HK-2 (cell line): ENCODE measurements at regions not wholly inside any gene's neighbourhood (a gene's known extent, or its start where the extent isn't known, plus 50 kb on each side); places are given as distances from the start of the nearest gene placed in this dataset.

ENCODE experiments used
- DNase-seq: peaks from one replicate; pipeline ENCODE4 v3.0.0-alpha.2; 2018; ENCODE audit not compliant: unreplicated experiment

DNA sequence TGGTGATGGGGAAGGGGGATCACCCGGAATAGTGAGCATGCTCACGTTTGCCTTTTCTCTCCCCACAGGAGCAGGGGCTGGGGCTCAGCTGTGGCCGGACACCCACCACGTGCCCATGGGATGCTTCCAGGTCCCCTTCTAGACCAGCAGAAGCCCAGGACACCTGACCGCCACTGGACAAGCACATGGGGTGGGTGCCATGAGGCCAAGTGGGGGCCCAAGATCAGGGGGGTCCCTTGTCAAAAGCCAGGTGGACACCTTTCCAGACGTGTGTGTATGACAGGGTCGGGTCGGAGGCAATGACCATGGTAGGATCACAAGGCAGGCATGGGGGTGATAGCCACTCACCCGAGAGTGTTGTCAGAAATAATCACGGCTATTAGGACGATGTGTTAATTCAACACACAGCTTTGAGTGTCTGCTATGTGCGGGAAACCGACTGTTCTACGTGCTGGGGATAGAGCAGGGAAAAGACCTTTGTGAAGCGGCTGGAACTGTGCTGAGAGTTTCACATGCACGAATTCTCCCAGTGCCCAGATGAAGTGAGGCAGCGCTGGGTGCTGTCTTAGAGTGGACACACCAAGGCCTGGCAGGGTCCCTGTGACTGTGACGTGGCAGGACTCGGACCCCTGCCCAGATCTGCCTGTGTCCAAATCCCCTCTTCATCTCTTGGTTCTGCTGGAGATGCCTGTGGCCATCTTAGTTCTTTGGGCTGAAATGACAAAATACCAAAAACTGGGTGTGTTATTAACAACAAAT is 244.7 kb downstream of the NDUFA10 start:
- DNase-seq = no peak

DNA sequence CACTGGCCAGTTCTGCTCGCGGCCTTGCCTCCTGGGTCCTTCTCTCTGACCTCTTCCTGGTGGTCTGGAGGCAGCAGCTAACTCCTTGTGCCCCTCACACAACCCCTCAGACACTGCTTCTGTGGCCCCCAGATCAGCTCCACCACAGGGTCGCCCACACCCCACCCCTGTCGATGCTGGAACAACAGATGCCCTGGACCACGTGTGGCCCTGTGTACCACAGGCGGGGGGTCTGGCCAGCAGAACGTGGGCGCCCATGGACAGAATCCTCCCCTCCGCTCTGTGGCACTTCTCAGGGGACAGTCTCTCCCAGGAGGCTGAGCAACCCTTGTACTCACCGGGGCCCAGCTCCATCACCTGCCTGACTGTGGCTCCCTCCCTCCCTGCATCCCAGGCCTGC is 245.6 kb downstream of the NDUFA10 start:
- no peak for DNase-seq

DNA sequence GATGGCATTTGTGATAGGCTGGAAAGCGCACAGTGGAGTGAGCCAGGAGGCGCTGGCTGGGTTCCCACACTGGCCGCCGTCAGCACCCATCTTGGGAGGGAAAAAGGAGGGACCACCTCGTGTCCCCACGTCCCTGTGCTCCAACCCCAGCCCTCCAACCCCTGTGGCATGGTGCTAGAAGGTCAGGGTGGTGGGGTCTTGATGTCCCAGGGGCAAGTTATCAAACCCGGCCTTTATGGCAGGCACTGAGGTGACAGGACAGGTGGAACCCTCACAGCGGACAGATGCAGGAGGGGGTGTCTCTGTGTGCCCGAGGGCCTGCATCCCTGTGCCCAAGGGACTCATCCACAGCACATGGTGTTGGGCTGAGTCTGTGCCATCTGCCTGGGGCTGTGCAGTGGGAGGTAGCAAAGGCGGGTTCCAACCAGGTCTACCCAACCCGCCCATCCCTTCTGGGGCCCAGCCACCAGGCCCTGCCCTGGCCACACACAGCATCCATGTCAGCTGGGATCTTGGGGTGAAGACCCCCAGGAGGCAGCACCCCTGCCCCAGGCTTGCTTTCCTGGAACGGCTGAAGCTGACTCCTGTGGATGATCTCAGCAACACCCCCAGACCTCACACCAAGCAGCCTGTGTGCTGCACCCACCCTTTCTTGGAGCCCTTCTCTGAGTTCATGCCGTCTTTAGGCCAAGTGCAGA is 246.1 kb downstream of the NDUFA10 start:
- DNase-seq = no peak

DNA sequence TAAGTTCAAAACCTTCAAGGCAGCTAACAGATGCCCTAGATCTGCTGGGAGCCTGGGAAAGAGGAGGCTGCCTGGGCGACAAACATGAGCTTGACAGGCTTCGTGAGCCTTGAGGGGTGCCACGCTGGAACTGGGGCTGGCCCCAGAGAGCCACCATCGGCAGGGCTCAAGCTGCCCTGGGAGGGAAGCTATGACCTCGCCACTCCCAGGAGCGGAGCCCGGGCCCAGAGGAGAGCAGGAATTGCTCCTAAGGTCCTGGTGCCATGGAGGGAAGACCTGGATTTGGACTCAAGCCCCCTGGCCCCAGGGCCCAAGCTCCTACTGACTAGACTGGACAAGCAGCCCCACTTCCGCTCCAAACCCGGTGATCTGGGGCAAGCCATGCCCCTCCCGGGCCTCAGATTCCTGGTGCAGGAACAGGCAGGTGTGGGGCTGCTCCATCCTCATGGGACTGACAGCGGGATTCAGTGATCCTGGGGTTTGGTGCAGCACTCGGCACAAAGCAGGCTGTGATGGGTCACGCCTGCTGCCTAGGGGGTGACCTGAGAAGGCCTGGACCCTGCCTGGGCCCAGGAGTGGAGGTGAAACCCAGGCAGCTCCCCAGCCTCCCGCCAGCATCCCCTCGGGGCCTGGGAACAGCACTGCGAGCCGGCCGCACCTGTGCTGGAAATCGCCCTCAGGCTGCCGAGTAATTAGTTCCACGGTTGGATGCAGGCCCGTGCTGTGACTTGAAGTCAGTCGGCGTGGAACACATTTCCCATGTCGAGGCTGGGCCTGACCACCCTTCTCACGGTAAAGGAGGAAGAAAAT is 246.9 kb downstream of the NDUFA10 start:
- no peak for DNase-seq

DNA sequence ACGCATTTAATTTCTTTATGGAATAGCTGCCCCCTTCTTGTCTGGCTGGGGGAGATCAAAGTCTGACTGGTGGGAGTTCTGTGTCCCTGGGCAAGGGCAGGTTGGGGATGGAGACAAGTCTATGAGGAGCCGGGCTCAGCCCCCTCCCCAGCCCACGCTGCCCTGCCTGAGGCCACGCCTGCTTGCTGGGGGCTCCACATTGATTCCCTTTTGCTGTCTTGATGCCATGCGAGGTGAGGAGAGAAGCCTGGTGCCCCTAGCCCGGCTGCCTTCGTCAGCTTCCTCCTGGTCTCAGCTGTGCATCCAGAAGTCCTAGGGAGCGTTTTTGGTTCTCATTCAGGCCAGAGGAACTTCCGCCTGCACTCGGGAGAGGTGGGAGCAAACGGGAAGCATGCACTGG is 247.9 kb downstream of the NDUFA10 start:
- no peak for DNase-seq

DNA sequence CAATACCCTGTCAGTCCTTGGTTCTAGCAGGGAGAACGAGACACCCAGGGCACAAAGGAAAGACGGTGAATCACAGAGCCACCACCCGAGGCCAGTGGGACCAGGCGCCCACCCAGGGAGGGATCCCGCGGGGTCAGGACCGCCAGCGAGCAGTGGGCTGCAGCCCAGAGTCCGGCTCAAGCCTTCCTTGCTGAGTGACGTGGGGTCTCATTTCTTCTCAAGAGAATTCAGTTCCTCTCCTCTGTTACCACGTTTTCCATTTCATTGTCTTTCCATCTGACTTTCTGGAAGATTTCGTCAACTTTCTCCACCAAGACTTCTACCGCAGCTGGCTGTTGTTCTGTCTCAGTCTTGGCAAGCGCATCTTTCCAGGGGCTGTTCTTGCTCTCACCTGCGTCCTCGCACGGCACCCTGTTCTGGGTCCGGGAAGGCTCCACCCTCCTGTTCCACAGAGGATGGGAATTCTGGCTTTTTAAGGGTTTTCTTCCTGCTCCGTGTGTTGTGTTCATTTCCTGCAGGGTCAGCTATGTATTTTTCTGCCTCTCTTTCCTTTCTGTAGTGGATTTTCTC is 248.6 kb downstream of the NDUFA10 start:
- no peak for DNase-seq

DNA sequence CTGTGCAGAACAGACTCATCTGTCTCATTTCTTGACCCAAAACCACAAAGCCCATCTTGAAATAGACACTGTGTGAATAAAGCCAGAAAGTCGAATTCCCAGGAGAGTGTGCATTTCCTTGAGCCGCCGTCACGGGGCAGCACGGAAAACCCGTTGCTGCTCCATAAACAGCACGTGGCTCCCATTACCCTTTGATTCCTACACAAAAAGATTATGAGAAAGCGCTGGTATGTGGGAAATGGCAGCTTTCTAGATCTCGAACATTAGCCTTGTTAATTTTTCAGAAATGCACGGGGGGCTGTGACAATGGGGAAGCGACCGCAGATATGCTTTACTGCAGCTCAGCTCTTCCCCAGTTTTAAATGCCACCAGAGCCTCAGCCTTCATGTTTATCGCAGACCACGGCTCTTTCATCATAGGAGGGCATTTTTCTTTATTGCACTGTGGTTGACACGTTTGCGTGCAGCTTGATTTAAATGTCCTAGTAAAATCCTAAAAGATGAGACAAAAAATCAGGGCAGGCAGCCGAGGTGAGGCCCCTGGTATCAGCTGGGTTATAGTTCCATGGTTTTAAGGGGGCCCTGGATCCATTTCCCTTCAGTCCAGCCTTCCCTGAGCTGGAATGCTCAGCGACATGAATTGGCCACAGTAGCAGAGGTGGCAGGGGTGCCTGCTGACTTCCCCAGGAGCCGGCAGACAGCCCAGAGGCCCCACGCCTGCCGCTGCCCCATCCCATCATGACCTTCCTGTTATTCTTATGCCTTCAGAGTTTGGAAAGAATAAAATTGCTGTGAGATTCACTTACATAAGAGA is 249.3 kb downstream of the NDUFA10 start:
- no peak for DNase-seq

DNA sequence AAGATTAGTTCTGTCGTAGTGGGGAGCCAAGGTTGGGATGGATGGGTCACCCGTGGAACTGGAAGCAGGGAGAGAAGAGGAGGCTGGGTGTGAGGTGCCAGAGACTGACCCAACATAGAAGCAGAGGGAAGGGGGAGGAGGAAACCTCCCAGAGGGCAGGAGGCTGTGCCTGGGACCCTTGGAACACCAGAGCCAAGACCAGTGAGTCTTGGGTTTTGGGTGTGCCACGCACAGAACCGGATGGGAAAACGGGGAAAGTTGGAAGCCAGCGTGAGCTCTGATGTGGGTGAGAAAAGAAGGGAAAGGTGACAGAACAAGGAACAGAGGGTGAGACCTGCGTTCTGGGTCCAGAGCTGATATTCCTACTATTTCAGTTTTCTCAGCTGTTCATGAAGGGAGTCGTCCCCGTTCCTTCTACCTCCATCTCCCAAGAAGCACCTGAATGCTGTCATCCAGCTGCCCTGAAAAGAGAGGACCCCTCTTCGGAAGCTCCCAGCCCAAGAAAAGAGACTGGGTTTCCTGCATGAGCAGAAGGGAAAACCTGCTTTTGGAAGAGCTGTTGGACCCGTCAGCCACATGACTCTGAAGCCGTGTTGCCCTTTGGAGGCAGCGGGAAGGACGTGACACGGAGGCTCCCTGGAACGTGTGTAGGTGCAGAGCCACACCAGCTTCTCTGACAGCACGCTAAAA is 250.1 kb downstream of the NDUFA10 start:
- DNase-seq = no peak

DNA sequence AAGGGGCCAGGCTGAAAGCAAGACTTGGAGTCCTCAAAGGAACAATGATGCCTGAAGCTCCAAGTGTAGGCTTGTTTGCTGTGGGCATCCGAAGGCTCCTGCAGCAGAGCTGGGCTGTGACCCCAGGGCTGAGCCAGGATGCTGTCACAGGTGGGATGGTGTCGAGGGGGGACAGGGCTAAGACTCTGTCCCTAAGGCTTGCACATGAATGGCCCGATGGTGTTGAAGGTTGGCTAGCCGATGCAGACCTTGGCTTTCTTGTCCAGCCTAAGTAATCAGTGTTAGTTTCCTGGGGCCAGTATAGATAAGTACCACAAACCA is 251.0 kb downstream of the NDUFA10 start:
- DNase-seq = no peak

DNA sequence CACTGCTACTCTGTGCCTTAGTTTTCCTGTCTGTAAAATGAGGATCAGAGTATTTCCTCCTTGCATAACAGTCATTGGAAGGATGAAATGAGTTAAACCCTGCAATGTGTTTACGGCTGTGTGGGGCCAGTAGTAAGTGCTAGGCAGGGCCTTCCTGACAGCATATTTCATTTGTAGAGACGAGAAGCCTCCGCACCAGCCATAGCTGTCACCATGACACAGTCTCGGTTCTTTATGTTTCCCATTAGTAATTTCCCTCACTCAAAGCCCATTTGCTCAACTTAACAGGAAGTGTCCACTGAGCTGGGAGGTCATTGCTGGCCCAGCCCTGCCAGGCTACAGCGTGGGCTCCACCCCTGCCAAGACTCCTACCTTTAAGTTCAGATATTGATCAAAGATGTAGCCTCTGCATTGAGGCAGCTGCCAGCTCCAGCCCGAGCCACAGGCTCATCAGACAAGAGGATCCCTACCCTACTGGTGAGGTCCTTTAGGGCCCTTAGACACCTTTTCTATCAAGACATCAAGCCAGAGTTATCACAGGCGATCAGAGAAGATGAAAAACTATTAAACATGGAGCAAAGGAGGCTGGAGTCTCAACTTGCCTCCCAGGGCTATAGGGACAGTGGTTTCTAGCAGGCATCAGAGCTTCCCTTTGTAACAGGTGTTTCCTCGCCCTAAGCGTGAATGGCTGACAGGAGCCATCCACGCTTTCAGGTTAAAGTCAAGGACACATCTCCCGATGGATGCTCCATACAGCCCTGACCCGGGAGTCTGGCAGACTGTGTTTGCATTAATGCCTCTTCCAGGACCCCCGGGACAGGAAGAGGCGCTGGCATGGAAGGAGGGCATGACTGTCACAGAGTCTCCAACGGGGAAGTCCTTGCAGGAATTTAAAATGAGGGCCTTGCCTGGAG is 251.7 kb downstream of the NDUFA10 start:
- no peak for DNase-seq

DNA sequence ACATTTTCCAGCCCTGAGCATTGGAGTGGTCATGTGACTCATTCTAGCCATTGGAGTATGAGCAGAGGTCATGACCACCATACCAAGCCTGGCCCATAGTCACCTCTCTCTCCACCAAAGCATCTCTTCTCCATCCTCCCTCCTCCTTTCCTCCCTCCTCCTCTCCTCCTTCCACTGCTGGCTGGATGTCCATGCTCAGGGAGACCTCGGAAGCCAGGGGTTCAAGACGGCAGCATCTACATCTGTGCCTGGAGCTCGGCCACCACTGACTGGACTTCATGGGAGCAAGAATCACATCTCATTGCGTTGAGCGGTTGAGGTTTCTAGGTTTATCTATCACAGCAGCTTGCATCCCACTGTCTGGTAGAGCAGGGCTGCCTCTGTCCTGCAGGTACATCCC is 252.4 kb downstream of the NDUFA10 start:
- no peak for DNase-seq

DNA sequence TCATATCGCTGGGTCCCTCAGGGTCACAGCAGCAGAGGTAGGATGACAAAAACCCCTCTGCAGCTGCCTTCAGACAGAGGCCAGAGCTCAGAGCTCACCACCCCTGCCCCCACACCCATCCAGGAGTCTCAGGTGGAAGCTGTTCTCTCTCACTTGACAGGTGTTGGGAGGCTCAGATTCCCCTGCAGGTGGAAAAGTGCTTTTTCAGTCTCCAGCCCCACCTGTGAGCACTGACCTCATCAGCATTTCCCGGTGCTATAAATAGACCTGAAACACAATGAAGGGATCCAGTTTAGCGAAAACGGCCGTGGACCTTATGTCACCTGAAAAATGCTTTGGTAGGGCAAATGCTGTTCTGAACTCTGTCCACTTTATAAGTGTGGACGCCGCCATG is 254.9 kb downstream of the NDUFA10 start:
- DNase-seq = no peak

DNA sequence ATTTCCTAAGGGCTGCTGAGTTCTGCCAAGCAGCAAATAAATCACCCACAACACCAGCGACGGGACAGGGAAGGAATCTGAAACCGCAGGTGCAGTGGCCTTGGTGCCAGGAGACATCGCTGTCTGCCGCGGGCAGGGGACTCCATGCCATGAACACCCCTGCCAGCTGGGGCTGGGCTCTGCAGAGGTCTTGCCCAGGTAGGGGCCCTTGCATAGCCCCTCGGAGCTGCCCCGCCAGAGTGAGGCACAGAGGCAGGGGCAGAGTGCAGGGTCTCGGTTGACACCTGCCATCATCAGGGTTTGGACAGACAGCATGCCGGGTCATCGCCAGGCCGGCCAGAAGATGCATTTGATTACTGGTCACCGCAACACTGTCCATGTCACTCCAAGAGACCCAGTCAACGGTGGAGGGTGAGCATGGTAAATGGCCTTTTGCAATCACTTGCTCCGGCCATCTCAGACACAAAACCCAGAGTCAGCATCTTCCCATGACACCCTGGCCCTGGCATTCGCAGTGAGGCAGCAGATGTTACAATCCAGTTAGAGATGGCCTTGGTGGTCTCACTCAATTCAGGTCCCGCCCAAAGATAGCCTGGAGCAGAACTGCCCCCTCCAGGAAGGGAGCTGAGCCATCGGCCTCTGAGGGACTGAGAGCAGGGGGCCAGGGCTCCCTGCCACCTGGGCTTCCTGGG is 255.4 kb downstream of the NDUFA10 start:
- DNase-seq = no peak

DNA sequence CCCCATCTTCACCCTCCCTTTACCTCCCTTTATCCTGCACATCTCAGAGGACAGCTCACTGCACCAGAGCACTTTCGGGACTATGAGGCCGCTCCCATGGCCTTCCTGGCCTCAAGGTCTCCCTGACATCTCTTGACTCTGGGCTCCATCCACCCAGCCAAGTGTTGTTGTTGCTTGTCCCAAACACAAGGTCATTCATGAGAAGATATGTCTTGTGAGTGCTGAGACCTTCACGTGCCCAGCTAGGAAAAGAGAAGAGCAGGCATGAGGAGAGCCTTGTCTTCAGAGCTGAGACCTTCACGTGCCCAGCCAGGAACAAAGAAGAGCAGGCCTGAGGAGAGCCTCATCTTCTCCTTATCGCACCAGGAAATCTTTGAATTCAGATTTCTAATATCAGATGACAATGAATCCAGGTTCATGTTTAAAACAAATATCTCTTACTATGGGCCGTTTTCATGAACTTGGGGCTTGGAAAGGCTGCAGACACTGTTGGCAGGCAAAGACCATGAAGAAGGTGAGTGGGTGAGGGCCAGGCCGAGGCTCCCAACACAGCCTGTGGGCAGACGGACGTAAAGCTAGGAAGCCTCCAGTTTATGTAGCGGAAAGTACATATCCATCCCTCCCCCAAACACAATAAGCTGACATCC is 256.1 kb downstream of the NDUFA10 start:
- no peak for DNase-seq

DNA sequence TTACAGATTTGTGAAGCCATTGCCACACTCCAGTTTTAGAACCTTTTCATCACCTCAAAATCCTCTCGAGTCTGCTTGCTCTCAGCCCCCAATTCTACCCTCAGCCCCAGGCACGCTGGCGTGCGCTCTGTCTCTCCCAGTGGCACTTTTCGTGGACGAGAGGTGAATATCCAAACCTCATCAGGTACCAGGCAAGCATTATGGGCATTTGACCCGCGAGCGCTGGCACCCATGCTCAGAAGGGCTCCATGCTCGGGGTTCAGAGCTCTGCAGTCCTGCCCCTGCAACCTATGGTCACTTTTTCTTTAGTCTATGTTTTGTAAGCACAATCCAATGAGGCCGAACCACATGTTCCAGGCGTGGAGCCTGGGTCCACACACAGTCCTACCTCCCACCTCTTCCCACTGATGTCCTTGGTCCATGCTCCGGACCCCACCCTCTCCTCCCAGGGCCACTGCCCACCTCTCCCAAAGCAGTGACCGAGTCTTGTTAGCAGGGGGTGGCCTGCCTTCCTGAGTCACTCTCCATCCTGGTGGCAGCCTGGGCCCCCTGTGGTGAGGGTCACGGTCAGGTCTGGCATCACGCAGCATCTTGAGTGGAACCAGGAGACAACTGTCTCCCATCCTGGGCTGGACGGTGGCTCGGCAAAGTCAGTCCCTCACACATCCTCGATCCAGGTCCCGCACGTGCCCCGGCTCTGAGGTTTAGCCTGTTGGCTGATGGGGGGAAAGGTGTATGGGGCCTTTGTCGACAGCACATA is 256.9 kb downstream of the NDUFA10 start:
- no peak for DNase-seq

DNA sequence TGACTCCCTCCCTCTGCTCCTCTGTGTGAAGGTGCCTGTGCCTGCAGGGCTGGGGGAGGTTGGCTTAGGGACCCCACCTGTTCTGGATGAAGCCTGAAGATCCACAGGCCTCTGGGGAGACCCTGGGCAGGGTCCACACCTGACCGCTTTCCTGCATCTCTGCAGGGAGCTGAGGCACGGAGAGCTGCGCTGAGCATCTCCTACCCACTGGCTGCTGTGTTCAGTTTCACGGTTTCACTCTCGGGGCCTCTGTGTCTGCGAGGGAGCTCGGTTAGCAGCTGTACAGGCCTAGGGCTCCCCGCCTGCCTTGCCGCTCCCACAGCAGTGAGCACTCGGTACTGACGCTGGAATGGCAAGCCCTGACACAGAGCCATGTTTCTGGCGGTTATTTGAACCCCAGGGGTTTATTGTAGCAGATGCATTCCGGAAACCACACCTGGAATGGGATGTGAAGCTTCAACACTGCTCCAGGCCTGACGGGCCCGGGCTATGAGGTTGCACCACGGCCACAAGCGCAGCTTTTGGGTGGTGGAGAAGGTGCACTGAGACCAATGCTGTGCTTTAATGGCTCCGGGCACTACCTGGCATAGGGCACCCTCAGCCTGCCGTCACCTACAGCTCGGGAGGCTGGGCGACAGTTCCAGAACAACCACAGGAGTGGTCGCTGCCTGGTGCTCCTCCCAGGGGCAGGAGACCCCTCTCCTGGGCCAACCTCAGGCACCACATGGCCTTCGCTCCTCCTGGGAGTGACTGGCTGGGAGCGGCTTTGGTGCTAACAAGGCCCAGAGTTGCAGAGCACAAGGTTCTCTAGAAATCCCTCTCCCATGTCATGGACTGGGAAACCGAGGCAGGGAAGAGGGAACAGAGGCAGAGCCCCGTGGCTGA is 257.9 kb downstream of the NDUFA10 start:
- DNase-seq = no peak

DNA sequence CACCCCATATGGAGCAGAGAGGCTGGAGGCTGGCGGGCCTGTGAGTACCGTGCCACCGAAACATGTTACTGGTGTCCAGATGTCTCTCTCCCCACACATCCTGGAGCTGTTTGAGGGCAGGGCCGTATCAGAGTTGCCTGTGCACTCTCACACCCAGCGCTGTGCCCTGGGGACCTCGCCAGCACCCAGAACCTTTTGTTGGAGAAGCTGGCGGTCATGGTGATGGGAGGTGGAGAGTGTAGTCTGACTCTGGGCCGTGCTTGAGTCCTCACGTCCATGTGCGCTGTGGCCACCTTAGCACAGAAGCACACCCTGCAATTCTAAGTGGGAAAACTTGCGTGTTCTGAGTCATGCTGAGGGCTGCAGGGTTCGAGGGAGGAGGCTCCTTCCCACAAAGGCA is 259.2 kb downstream of the NDUFA10 start:
- DNase-seq = no peak
